ENCODE measurements at regions not wholly inside any gene's neighbourhood (a gene's known extent, or its start where the extent isn't known, plus 50 kb on each side); places are given as distances from the start of the nearest gene placed in this dataset.

- TF ChIP-seq POLR2A (IDR thresholded peaks at IDR 0.05) (no peak), POLR2AphosphoS5 (IDR thresholded peaks at IDR 0.05) (no peak)
- TF ChIP-seq, protein P1, sequence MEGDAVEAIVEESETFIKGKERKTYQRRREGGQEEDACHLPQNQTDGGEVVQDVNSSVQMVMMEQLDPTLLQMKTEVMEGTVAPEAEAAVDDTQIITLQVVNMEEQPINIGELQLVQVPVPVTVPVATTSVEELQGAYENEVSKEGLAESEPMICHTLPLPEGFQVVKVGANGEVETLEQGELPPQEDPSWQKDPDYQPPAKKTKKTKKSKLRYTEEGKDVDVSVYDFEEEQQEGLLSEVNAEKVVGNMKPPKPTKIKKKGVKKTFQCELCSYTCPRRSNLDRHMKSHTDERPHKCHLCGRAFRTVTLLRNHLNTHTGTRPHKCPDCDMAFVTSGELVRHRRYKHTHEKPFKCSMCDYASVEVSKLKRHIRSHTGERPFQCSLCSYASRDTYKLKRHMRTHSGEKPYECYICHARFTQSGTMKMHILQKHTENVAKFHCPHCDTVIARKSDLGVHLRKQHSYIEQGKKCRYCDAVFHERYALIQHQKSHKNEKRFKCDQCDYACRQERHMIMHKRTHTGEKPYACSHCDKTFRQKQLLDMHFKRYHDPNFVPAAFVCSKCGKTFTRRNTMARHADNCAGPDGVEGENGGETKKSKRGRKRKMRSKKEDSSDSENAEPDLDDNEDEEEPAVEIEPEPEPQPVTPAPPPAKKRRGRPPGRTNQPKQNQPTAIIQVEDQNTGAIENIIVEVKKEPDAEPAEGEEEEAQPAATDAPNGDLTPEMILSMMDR (IDR thresholded peaks at IDR 0.05) = no peak
- intact Hi-C loops (cut with DNase I; ENCODE audit: low total_unique reads) = no loop called here
- no peak for DNase-seq
- peaks cover 0 to 11% (median 0%) of the 10 kb centered on the region in 4 donors for H3K4me1 ChIP-seq
- no peaks in the 10 kb centered on the region for H3K36me3 ChIP-seq
- H3K9me3 ChIP-seq = peaks cover 0 to 6% (median 0%) of the 10 kb centered on the region in 4 donors
- no peak overlapping the region for H3K27ac ChIP-seq
- no peak overlapping the region for H3K4me3 ChIP-seq
- no peaks in the 10 kb centered on the region for H3K27me3 ChIP-seq
- 55 to 75% (median 67%) methylated on average over 7 of the region's 7 CpGs for WGBS, 5 donors
Measured at GRCh38 chr9:96161819-96162218, 140.2 kb downstream of the HSD17B3 start.

DNA sequence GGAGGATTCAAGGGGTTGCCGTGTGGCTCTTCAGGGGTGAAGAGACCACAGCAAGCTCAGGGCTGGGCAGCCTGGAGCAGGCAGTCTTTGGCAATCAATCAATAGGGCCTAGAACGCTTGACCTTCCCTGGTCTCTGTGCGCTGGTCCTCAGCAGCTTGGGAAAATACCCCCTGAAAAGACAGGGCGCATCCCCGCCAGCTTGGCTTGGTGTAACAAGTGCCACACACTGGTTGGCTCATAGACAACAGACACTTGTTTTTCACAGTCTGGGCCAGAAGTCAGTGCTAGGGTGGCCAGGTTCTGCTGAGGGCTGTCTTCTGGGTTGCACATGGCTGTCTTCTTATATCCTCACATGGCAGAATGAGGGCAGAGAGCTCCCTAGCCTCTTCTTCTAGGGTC lies 141.1 kb downstream of the HSD17B3 start:
- Histone ChIP-seq H3K27me3 (no peaks in the 10 kb centered on the region), H3K9me3 (peaks cover 0 to 6% (median 0%) of the 10 kb centered on the region in 4 donors), H3K4me1 (peaks cover 0 to 19% (median 2%) of the 10 kb centered on the region in 4 donors), H3K27ac (no peak overlapping the region), H3K4me3 (no peak overlapping the region), H3K36me3 (no peaks in the 10 kb centered on the region)
- WGBS, 5 donors = 85 to 98% (median 98%) methylated on average over 3 to 5 of the region's 5 CpGs
- intact Hi-C loops (cut with DNase I; ENCODE audit: low total_unique reads) = no loop called here
- TF ChIP-seq EP300 (IDR thresholded peaks at IDR 0.05) = no peak
- no peak for TF ChIP-seq POLR2AphosphoS5 (IDR thresholded peaks at IDR 0.05)
- TF ChIP-seq, protein P1 (IDR thresholded peaks at IDR 0.05) = no peak
- no peak for TF ChIP-seq POLR2A (IDR thresholded peaks at IDR 0.05)
- DNase-seq = no peak

GRCh38 chr9:96160168-96160567 lies 141.8 kb downstream of the HSD17B3 start:
- peaks cover 0 to 6% (median 0%) of the 10 kb centered on the region in 4 donors for H3K9me3 ChIP-seq
- H3K36me3 ChIP-seq = no peaks in the 10 kb centered on the region
- DNase-seq = no peak
- TF ChIP-seq EP300 (IDR thresholded peaks at IDR 0.05) (no peak), POLR2A (IDR thresholded peaks at IDR 0.05) (no peak)
- TF ChIP-seq, protein P1 (IDR thresholded peaks at IDR 0.05) = no peak
- no peaks in the 10 kb centered on the region for H3K27me3 ChIP-seq
- intact Hi-C loops (cut with DNase I; ENCODE audit: low total_unique reads) = no loop called here
- H3K4me3 ChIP-seq = no peak overlapping the region
- H3K4me1 ChIP-seq = peaks cover 0 to 19% (median 2%) of the 10 kb centered on the region in 4 donors
- WGBS, 5 donors = 67 to 79% (median 73%) methylated on average over 6 of the region's 6 CpGs
- H3K27ac ChIP-seq = no peak overlapping the region

DNA sequence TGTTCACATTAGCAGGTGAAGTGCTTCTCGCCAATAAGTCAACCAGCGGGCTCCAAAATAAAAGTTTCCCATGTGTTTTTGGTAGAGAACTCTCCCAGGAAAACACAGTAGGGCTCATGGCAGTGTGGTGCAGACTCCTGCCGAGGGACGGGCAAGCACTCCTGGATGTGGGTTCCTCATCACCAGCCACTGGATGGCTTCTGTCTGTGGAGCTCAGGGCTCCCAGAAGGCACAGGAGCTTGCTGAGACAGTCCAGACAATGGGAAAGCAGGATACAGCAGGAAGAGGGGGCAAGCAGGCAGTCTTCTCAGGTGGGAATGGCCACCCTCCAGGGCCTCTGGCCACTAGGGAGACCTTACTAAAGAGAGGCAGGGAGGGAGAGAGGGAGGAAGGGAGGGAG lies 142.4 kb downstream of the HSD17B3 start:
- WGBS, 5 donors = 96 to 100% (median 96%) methylated on average over 4 of the region's 4 CpGs
- Histone ChIP-seq H3K27ac (no peak overlapping the region), H3K9me3 (peaks cover 0 to 6% (median 0%) of the 10 kb centered on the region in 4 donors), H3K4me3 (no peak overlapping the region), H3K36me3 (no peaks in the 10 kb centered on the region), H3K4me1 (peaks cover 0 to 19% (median 2%) of the 10 kb centered on the region in 4 donors), H3K27me3 (no peaks in the 10 kb centered on the region)
- intact Hi-C loops (cut with DNase I; ENCODE audit: low total_unique reads) = no loop called here
- no peak for DNase-seq
- TF ChIP-seq, protein P1 (IDR thresholded peaks at IDR 0.05) = no peak
- TF ChIP-seq POLR2A (IDR thresholded peaks at IDR 0.05) (no peak), POLR2AphosphoS5 (IDR thresholded peaks at IDR 0.05) (no peak), EP300 (IDR thresholded peaks at IDR 0.05) (no peak)

All from stomach (tissue), 8 donors.